ENCODE measurements at regions not wholly inside any gene's neighbourhood (a gene's known extent, or its start where the extent isn't known, plus 50 kb on each side); places are given as distances from the start of the nearest gene placed in this dataset.

GRCh38 chr1:221335161-221336101, 406.5 kb downstream of the DUSP10 start:
- TF ChIP-seq CTCF (IDR thresholded peaks at IDR 0.05), result no peak
- no peak overlapping the region for H3K27ac Mint-ChIP-seq (ENCODE audit: unreplicated experiment)
- no peak overlapping the region for H3K4me3 Mint-ChIP-seq (ENCODE audit: unreplicated experiment)
- H3K27me3 Mint-ChIP-seq (ENCODE audit: low read depth), result peaks cover 9% of the 10 kb centered on the region
- no peak for DNase-seq (ENCODE audit: low spot score)
- H3K4me1 Mint-ChIP-seq (ENCODE audit: low read depth), result no peaks in the 10 kb centered on the region
- no peaks in the 10 kb centered on the region for H3K36me3 Mint-ChIP-seq (ENCODE audit: low read depth)
- peaks cover 21% of the 10 kb centered on the region for H3K9me3 Mint-ChIP-seq (ENCODE audit: low read depth)

- Mint-ChIP-seq H3K27me3 (ENCODE audit: low read depth) (peaks cover 9% of the 10 kb centered on the region), H3K27ac (ENCODE audit: unreplicated experiment) (no peak overlapping the region), H3K36me3 (ENCODE audit: low read depth) (no peaks in the 10 kb centered on the region)
Observed at GRCh38 chr1:221336126-221336525, 405.8 kb downstream of the DUSP10 start.

GRCh38 chr1:221337106-221337505, 404.8 kb downstream of the DUSP10 start:
- Mint-ChIP-seq H3K27me3 (ENCODE audit: low read depth) (peaks cover 9% of the 10 kb centered on the region), H3K27ac (ENCODE audit: unreplicated experiment) (no peak overlapping the region), H3K36me3 (ENCODE audit: low read depth) (no peaks in the 10 kb centered on the region), H3K4me3 (ENCODE audit: unreplicated experiment) (no peak overlapping the region), H3K4me1 (ENCODE audit: low read depth) (no peaks in the 10 kb centered on the region), H3K9me3 (ENCODE audit: low read depth) (peaks cover 8% of the 10 kb centered on the region)
- DNase-seq (ENCODE audit: low spot score), result no peak
- no peak for TF ChIP-seq CTCF (IDR thresholded peaks at IDR 0.05)

More at GRCh38 chr1:221336126-221336525, 405.8 kb downstream of the DUSP10 start:
- no peak for DNase-seq (ENCODE audit: low spot score)
- Mint-ChIP-seq H3K9me3 (ENCODE audit: low read depth) (peaks cover 16% of the 10 kb centered on the region), H3K4me1 (ENCODE audit: low read depth) (no peaks in the 10 kb centered on the region), H3K4me3 (ENCODE audit: unreplicated experiment) (no peak overlapping the region)
- no peak for TF ChIP-seq CTCF (IDR thresholded peaks at IDR 0.05)

GRCh38 chr1:221343136-221343535, 398.8 kb downstream of the DUSP10 start:
- no peak for TF ChIP-seq CTCF (IDR thresholded peaks at IDR 0.05)
- H3K9me3 Mint-ChIP-seq (ENCODE audit: low read depth), result no peaks in the 10 kb centered on the region
- no peaks in the 10 kb centered on the region for H3K4me1 Mint-ChIP-seq (ENCODE audit: low read depth)
- peaks cover 11% of the 10 kb centered on the region for H3K27me3 Mint-ChIP-seq (ENCODE audit: low read depth)
- H3K36me3 Mint-ChIP-seq (ENCODE audit: low read depth), result no peaks in the 10 kb centered on the region
- no peak overlapping the region for H3K4me3 Mint-ChIP-seq (ENCODE audit: unreplicated experiment)
- DNase-seq (ENCODE audit: low spot score), result no peak
- H3K27ac Mint-ChIP-seq (ENCODE audit: unreplicated experiment), result no peak overlapping the region

GRCh38 chr1:221343607-221344006, 398.3 kb downstream of the DUSP10 start:
- no peak for DNase-seq (ENCODE audit: low spot score)
- Mint-ChIP-seq H3K9me3 (ENCODE audit: low read depth) (no peaks in the 10 kb centered on the region), H3K36me3 (ENCODE audit: low read depth) (no peaks in the 10 kb centered on the region), H3K27me3 (ENCODE audit: low read depth) (peaks cover 12% of the 10 kb centered on the region), H3K4me3 (ENCODE audit: unreplicated experiment) (no peak overlapping the region), H3K27ac (ENCODE audit: unreplicated experiment) (no peak overlapping the region), H3K4me1 (ENCODE audit: low read depth) (no peaks in the 10 kb centered on the region)
- TF ChIP-seq CTCF (IDR thresholded peaks at IDR 0.05), result no peak
